NCI-H510A treated with DMSO at 0.1 percent for 48 hours (cell line): ENCODE measurements at regions not wholly inside any gene's neighbourhood (a gene's known extent, or its start where the extent isn't known, plus 50 kb on each side); places are given as distances from the start of the nearest gene placed in this dataset.
"Not testable (repeated sequence)": the region's sequence is repeated elsewhere in the genome, so short reads cannot be mapped to it uniquely, and the experiment has no call there.

ENCODE experiments used
- DNase-seq: peaks from one replicate; lab custom pipeline; 2025; lab: John Stamatoyannopoulos, UW

DNA sequence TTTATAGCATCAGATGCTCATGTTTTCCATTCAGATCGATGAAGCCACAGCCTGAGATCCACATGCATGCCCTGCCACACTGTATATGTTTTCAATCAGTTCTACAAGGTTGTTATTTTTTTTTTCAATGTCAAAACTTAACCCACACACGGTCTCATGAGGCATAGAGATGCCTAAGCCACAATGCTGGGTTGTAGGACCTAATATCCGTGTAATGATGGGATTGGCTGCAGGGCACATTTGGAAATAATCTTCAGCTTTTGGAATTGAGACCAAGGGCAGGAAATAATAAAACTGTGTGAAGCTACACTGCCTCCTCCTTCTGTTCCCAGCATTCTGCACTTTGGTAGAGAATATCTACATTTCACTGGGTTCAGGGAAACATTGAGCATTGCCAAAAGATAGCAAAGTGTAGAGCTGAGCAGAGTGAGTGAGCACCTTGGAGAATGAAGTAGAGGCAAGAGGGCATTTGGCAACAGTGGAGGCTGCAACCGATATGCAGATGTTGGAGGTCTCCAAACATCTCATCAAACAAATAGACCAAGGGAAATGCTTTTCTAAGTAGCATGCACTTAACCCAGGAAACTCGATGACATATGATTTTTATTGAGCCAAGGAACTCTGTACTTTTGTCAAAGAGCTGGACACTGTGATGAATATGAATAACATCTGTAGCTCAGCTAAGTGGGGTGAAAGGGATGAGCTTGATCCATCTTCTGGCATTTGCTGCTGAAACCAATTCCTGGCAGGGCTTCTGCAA lies 176.7 kb downstream of the LYPLAL1 start:
- DNase-seq = no peak

DNA sequence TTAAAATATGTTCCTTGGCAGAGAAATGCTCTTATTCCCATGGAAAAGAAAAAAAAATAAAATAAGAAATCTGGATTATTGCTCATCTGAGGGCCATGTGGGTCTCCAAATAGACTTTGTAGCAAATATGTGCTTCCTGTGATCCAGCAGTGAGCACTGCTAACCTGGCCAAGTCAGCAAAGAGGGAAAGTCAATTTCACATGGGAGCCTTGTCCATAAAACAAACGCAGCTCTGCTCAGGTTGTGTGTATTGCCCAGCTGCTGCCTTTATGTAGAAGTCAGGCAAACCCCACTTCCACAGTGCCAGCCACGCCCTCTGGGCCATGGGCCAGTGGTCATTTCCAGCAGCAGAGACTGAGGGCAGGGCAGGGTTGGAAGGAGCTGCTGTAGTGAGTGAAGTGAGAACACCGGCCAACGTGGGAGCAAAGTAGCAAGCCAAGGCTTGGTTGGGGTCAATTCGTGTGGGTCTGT lies 174.3 kb downstream of the LYPLAL1 start:
- DNase-seq = no peak

DNA sequence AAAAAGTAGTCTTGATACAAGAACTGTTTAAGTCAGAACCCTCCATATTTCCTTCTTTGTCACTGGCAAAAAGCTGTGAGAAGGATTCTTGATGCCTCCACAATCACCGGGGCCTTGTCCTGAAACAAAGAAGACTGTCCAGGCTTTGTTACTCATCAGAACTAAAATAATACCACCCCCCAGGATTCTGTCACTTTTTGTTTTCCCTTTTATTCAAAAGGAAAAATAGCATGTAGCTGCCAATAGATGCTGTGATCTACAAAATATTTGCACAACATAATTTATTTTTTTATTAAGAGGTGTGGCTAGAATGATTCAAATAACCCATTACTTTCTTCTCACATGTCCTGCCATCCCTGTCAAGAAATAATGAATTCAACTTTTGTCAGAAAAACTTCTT lies 173.7 kb downstream of the LYPLAL1 start:
- DNase-seq = no peak

DNA sequence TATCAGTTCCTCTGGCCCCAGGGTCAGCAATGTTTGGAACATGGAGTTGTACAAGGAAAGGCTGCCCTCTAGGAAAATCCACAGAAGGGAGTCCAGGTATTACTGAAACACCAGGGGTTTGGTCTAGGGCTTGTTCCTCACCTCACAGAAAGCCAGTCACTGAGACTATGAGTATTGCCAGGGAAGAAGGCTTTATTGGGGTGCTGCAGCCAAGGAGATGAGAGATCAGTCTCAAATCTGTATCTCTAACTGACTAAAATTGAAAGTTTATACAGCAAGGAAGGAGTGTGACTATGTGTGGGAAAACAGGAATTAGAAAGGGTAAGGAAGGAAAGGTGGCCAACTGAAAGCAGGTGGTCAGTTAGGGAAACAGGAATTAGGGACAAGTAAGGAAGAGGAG lies 172.3 kb downstream of the LYPLAL1 start:
- no peak for DNase-seq

DNA sequence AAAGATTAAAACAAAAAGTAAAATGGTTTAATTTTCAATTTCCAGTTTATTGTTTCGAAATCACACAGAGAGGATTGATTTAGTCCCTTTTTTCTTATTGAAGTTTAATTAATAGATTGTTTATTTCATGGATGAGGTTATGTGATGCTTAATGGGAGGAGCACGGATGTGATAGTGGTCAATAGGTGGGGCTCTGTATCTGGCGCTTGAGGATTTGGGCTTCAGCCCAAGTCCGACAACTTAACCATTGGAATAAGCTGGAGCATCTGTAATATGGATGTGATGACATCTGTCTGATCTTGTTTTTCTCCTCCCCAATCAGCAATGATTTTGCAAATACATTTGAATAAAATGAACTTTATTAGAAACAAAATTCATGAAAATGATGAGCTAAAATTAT lies 169.2 kb downstream of the LYPLAL1 start:
- DNase-seq = no peak

DNA sequence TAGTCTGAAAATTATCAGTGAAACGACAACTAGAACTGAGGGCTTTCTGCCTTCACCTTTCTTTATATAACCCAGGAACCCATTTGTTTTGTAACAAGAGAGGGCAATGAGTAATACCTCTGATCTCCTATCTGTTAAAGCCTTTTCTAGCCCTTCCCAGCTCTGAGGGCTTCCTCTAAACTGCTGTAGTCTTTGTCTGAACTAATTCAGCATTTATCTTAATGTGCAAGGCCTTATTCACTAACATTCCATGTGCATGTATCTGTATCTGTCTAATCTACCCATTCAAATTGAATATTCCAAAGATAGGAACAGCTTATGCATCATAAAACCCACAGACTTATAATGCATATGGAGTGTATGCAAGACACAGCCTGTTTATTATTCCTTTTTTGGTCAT lies 167.1 kb downstream of the LYPLAL1 start:
- DNase-seq = no peak

DNA sequence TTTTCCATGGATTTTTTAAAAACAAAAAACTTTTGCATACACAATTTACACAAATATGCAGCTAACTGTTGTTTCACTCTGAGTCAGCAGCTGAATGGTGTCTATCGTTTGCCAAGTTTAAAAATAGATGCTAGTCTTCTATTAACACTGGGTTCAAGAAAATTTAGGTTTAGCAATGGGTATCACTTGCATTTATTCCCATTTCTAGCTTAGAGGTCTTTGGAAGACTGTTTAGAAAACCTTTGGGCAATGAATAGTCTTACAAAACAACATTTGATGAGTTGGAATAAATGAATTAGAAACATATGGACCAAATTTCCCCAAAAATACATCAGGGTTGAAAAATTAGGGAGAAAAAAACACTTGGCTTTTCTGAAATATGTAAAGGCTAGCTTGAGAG lies 165.8 kb downstream of the LYPLAL1 start:
- DNase-seq = no peak

DNA sequence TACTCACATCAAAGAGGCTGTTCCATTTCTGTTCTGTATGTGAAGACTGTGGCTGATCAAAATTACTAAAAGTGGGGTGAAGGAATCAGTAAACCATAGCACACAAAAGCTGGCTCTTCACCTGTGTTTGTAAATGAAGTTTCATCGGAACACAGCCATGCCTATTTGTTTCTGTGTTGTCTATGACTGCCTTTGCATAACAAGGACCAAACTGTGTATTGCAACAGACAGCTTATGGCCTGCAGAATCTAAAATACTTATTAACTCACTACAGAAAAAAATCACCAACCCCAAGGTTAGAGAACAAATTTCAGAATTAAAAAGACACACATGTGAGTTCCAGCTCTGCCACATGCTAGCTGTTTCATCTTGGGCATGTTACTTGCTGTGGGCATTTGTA lies 163.9 kb downstream of the LYPLAL1 start:
- DNase-seq = no peak

DNA sequence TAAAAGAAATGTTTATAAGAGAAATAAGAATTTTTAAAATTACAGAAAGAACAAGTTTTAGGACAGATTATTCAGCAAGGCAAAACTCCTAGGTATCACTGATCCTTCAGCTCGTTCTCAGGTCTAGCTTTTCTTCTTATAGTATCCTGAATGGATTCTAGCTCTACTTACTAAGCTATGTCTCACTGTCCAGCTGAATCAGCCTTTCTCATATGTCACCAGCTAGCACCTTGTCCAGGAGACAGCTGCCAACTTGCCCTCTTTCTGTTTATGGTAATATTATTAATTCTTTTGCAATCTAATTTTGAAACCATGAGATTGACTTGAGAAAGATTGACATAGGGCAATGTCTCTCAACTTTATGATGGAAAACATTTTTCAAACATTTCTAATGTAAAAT lies 159.9 kb downstream of the LYPLAL1 start:
- no peak for DNase-seq

DNA sequence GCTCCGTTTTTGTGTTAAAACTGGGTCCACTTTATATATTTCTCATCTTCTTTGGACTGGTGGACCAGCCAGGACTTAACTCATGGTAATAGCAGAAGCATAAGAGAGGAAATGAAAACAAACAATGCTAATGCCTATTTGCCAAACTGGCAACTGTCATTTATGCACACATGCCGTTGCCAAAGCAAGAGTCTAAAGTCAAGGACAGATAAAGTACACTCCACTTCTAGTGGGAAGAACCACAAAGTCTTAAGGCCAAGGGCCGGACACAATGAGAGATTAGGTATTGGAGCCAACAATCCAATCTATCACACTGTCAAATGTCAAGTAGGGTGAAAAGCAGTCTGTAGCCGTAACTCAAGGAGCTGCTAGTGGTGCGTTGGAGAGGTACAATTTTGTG lies 157.7 kb downstream of the LYPLAL1 start:
- DNase-seq = peak; percentile 77

DNA sequence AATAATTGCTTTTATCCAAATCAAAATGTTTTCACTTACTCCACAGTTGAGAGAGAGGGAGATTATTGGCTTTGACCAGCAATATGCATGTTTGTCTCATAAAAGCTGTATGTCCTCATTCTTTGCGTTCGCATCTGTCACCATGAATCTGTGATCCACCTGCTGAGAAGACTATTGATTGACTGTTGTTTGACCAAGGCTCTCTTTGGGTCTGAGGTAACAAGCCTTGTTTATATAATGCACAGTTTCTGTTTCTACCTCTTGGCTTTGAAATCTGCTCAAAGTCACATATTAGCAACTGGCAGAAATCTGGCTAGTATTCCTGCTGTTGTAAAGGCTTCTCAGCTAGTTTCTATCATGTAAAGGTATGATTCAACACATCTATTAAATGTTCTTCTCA lies 157.0 kb downstream of the LYPLAL1 start:
- peak; percentile 16 for DNase-seq

DNA sequence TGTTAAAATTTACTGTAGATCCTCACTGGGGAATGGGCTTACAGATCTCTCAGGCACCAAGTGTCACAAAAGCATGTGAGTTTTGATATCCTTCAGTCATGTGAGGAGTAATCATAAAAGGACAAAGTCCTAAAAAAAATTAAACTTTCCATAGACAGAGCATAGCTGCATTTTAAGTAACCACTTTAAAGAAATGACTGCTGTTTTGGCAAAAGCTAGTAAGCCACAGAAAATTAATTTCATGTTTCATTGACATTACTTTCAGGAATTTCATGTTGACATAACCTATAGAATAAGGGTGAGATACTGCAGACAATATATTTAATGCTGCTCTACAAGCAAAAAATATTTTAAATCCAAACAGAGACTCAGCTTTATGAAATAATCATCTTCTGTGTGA lies 156.3 kb downstream of the LYPLAL1 start:
- DNase-seq = no peak

DNA sequence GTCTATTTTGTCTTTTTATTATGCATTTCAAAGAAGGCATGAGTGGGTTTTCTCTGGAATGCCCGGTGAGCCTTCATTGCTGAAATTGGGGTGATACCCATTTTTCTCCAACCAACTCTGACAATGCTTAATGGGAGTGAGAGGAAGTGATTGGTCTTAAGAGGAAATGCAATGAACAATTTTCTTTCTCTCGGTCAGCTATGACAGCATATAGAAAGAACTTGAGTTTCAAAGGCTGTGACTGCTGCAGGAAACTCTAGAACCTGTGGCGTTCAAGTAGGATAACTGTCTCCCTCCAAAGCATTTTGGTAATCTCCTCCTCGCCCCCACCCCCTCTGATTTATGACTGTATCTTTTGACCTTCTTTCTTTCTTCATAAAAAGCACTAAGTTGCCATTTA lies 155.9 kb downstream of the LYPLAL1 start:
- no peak for DNase-seq

DNA sequence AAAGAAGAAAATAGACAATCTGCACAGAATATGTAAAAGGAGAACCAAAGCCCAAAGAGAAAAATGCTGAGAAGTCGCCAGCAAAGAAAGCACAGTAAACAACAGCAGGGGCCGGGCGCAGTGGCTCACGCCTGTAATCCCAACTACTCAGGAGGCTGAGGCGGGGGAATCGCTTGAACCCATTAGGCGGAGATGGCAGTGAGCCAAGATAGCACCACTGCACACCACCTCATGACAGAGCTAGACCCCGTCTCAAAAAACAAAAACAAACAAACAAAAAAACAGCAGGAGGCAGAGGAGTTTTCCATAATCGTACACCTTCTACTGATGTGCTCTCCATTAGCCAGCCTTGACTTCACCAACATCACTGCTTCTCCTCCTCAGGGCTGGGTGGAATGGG lies 153.2 kb downstream of the LYPLAL1 start:
- DNase-seq = no peak

DNA sequence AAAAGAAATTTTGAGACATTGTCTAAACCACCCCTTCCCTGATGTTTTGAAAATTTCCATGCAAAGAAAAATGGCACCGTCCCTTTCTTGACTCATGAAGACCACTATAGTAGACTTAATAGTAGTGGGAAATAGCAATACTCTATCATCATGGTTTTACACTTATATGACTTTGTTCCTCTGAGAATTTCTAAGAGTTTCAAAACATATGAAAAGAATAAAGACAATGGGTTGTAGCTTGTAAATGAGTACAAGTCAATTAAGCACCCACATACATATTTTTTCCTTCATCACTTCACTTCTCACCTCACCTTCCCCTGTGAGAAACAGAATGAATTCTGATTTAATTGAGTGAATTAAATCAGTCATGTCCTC lies 151.7 kb downstream of the LYPLAL1 start:
- no peak for DNase-seq

DNA sequence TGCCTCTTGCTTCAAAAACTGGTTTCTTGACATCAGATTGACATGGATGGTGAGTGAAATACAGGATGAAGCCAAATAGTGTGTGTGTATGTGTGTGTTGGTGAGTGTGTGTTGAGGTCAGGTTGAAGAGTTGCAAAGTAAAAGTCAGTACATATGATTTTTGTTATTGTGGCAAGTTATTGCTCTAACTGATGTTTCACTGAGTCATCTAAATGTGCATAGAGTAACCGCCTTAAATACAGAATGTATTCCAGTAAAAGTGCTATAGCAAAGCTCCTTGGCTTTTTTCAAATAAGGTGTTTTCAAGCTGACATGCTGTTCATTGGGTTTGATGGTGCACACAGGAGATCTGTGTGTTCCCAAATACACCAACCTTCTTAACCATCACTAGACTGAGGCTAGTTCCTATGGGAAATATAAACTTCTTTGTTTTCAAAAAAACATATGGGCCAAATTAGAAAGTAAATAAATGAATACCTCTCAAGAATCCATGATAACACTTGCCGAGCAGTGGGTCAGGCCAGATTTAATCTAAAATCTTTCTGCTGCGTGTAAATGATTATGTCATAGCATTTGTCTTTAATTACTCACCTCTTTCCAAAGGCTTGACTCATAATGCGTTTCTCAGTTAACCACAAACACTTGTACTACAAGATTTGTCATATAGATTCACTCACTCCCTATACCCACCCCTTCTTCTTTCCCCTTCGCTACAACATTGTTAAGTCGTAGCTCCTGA lies 151.1 kb downstream of the LYPLAL1 start:
- DNase-seq = no peak

DNA sequence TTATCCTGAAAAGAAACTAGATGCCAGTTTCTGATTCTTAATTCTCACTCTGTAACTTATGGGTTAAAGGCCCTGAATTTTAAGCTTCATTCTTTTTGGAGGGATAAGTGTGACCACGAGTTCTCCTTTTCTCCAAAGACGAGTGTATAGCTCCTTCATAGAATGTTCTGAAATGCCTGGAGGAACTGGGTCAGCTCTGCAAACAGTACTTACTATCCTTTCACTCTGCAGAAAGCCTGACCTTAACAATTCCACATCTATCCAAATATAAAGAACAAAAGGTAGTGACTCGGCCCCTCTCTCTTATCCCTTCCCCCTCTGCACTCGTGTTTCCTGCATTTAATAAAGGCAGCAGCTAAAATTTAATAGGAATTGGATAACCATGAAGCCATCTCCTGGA lies 150.5 kb downstream of the LYPLAL1 start:
- no peak for DNase-seq

DNA sequence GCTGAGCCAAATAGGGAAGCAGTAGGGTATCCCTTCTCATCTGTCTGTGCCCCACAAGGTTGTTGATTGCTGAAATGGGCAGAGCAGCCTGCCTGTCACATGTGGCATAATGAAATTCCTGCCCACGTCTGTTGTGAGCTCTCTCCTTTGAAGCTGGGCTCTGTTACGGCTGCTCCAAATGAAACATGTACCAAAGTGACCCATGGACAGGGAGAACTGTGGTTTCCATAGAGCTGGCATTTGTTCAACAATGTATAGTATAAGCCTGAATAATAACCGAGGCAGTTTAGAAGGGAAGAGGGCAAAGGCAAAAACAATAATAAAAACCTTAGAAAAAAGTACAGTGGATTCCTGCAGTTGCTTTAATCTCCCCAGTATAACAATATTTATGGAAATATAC lies 149.7 kb downstream of the LYPLAL1 start:
- DNase-seq = no peak

DNA sequence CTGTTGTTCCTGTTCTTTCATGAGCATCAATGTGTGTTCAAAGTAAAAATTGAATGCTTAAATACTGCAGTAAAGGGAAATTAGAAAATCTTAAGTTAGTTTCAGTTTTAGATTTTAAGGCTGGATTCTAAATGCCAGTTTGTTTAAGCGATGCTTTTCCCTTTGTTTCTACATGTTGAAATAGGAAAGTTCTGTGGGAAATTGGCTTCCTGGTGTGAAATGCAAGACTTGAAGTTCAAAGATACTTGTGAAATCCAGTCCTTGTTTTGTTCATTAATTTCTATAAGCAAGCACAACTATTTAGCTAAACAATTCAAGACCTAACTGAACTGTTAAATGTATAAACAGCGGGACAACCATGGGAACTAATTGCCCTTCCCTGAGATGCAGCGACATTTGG lies 149.1 kb downstream of the LYPLAL1 start:
- no peak for DNase-seq

DNA sequence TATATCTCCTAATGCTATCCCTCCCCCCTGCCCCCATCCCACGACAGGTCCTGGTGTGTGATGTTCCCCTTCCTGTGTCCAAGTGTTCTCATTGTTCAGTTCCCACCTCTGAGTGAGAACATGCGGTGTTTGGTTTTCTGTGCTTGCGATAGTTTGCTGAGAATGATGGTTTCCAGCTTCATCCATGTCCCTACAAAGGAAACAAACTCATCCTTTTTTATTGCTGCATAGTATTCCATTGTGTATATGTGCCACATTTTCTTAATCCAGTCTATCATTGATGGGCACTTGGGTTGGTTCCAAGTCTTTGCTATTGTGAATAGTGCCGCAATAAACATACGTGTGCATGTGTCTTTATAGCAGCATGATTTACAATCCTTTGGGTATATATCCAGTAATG lies 146.9 kb downstream of the LYPLAL1 start:
- not testable (repeated sequence) for DNase-seq

DNA sequence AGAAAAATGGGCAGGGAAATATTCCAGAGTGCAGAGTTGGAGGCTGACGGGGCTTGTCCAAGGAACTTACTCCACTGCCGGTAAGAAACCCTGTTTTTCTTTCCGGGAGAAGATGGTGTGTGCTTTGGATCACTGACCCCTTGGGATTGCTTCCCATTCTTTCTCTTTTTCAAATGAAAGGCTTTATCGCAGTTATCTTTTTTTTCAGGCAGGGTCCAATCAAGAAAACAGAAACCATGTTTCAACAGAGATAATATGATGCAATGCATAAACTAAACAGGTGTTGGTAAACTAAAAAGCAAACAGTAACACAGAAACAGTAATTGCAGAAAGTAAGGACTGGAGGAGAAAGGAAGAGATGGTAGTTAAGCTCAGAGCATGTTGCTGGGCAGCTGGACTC lies 145.1 kb downstream of the LYPLAL1 start:
- no peak for DNase-seq

DNA sequence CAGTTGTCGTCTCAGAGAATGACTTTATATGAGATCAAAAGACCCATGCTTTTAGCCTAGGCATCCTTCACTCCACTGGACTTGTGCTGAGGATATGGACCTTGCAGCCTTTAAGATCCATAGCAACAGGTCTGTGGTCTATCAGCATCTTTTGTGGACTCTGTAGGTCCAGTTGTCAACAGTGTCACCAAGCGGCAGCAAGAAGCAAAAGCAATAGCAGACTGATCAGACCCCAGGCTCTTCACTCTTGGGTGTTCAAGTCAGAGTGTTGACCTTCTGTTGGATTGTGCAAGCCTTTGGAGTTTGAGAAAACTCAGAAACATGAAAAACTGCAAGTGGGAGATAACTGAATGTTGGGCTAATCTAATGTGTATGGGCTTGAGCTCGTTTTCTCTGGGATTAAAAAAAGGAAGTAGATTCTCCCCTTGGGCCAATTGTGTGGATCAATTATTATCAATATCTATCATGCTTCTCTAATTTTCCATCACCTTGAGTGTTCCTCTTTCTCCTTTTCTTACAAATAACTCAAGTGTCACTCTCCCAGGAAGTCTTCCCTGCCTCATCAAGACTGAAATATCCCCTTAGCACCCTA lies 144.2 kb downstream of the LYPLAL1 start:
- no peak for DNase-seq

DNA sequence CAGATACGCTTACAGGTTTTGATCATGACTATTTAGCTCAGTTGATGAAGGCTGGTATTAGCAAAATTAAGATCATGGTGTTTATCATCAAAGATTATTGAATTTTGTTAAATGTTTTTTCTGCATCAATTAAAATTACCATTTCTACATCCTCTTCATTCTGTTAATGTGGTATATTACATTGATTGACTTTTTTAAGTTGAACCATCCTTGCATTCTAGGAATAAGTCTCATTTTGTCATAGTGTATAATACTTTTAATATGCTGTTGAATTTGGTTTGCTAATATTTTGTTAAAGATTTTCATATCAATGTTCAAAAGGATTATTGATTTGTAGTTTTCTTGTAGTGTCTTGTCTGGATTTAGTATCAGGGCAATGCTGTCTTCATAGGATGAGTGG lies 142.4 kb downstream of the LYPLAL1 start:
- DNase-seq = no peak
